B cell (primary cell): ENCODE measurements at regions not wholly inside any gene's neighbourhood (a gene's known extent, or its start where the extent isn't known, plus 50 kb on each side); places are given as distances from the start of the nearest gene placed in this dataset.

ENCODE experiments used
- EZH2 ChIP-seq: IDR thresholded peaks from 2 replicates; pipeline ENCODE4 v1.6.1; 2012; ENCODE audit warnings: borderline replicate concordance, low read depth, mild to moderate bottlenecking, moderate library complexity, low read length; ENCODE audit not compliant: insufficient read depth, poor library complexity, severe bottlenecking
- TF ChIP-seq, protein P1 (sequence below): fragments of 200-600 bp; IDR thresholded peaks from one replicate; pipeline ENCODE4 v1.8.0; 2022; ENCODE audit warnings: antibody characterized with exemption, mild to moderate bottlenecking

DNA sequence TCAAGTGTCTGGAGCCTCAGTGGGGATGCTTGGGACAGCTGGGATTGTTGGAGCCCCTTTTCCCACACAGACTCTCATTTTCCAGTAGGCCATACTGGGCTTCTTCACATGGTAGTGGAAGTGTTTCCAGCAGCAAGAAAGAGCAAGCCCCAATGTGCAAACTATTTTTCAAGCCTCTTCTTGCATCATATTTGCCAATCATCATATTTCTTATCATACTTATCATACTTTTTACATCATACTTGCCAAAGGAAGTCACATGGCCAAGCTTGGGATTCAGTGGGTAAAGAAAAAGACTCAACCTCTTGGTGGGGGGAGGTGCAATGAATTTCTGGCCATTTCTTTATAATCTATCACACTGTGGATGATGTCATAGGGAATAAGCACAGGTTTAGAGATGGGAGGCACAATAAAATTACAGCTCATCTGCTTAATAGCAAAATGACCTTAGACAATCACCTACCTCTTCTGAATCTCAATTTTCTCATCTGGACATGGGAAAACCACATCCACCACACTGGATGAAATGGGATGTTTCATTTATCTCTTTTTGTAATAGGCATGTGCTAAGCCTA, 174.2 kb downstream of the MID1IP1 start:
- TF ChIP-seq, protein P1, sequence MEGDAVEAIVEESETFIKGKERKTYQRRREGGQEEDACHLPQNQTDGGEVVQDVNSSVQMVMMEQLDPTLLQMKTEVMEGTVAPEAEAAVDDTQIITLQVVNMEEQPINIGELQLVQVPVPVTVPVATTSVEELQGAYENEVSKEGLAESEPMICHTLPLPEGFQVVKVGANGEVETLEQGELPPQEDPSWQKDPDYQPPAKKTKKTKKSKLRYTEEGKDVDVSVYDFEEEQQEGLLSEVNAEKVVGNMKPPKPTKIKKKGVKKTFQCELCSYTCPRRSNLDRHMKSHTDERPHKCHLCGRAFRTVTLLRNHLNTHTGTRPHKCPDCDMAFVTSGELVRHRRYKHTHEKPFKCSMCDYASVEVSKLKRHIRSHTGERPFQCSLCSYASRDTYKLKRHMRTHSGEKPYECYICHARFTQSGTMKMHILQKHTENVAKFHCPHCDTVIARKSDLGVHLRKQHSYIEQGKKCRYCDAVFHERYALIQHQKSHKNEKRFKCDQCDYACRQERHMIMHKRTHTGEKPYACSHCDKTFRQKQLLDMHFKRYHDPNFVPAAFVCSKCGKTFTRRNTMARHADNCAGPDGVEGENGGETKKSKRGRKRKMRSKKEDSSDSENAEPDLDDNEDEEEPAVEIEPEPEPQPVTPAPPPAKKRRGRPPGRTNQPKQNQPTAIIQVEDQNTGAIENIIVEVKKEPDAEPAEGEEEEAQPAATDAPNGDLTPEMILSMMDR: no peak
- no peak for TF ChIP-seq EZH2
